Chondrocyte (in vitro differentiated cells): ENCODE measurements at regions not wholly inside any gene's neighbourhood (a gene's known extent, or its start where the extent isn't known, plus 50 kb on each side); places are given as distances from the start of the nearest gene placed in this dataset.
"Not testable (repeated sequence)": the region's sequence is repeated elsewhere in the genome, so short reads cannot be mapped to it uniquely, and the experiment has no call there.

Source experiments
- DNase-seq: peaks from one replicate; pipeline ENCODE4 v3.0.0; 2021; ENCODE audit warnings: mixed read lengths, low spot score
- H3K27ac Mint-ChIP-seq: one replicate; pipeline ENCODE4 v1.8.0; 2021; ENCODE audit warnings: mild to moderate bottlenecking, moderate library complexity, mixed read lengths; ENCODE audit not compliant: unreplicated experiment
- H3K27me3 Mint-ChIP-seq: 2 replicates; pipeline ENCODE4 v1.8.0; 2021; ENCODE audit warnings: low read depth, mixed read lengths
- H3K36me3 Mint-ChIP-seq: 2 replicates; pipeline ENCODE4 v1.8.0; 2021; ENCODE audit warnings: low read depth, mixed read lengths
- H3K4me1 Mint-ChIP-seq: 2 replicates; pipeline ENCODE4 v1.8.0; 2021; ENCODE audit warnings: low read depth, mild to moderate bottlenecking, mixed read lengths
- H3K4me3 Mint-ChIP-seq: one replicate; pipeline ENCODE4 v1.8.0; 2021; ENCODE audit warnings: mild to moderate bottlenecking, moderate library complexity, mixed read lengths; ENCODE audit not compliant: unreplicated experiment
- H3K9me3 Mint-ChIP-seq: 2 replicates; pipeline ENCODE4 v1.8.0; 2021; ENCODE audit warnings: low read depth, mixed read lengths
- TF ChIP-seq, protein P1 (sequence below): fragments of 200-600 bp; sonication (generic); IDR thresholded peaks from 2 replicates; pipeline ENCODE4 v1.5.0; 2021; ENCODE audit warnings: antibody characterized with exemption, mild to moderate bottlenecking, moderate library complexity

DNA sequence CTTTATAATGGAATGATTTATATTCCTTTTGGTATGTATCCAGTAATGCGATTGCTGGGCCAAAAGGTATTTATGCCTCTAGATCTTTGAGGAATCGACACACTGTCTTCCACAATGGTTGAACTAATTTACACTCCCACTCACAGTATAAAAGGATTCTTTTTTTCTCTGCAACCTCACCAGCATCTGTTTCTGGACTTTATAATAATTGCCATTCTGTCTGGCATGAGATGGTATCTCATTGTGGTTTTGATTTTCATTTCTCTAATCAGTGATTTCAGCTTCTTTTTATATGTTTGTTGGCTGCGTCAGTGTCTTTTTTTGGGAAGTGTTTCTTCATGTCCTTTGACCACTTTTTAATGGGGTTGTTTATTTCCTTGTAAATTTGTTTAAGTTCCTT lies 679.3 kb downstream of the JRKL start:
- no peak overlapping the region for H3K4me3 Mint-ChIP-seq
- peaks cover 33% of the 10 kb centered on the region for H3K9me3 Mint-ChIP-seq
- no peak for DNase-seq
- TF ChIP-seq, protein P1, sequence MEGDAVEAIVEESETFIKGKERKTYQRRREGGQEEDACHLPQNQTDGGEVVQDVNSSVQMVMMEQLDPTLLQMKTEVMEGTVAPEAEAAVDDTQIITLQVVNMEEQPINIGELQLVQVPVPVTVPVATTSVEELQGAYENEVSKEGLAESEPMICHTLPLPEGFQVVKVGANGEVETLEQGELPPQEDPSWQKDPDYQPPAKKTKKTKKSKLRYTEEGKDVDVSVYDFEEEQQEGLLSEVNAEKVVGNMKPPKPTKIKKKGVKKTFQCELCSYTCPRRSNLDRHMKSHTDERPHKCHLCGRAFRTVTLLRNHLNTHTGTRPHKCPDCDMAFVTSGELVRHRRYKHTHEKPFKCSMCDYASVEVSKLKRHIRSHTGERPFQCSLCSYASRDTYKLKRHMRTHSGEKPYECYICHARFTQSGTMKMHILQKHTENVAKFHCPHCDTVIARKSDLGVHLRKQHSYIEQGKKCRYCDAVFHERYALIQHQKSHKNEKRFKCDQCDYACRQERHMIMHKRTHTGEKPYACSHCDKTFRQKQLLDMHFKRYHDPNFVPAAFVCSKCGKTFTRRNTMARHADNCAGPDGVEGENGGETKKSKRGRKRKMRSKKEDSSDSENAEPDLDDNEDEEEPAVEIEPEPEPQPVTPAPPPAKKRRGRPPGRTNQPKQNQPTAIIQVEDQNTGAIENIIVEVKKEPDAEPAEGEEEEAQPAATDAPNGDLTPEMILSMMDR, result no peak
- peaks cover 2% of the 10 kb centered on the region for H3K36me3 Mint-ChIP-seq
- H3K4me1 Mint-ChIP-seq, result no peaks in the 10 kb centered on the region
- no peaks in the 10 kb centered on the region for H3K27me3 Mint-ChIP-seq
- no peak overlapping the region for H3K27ac Mint-ChIP-seq

DNA sequence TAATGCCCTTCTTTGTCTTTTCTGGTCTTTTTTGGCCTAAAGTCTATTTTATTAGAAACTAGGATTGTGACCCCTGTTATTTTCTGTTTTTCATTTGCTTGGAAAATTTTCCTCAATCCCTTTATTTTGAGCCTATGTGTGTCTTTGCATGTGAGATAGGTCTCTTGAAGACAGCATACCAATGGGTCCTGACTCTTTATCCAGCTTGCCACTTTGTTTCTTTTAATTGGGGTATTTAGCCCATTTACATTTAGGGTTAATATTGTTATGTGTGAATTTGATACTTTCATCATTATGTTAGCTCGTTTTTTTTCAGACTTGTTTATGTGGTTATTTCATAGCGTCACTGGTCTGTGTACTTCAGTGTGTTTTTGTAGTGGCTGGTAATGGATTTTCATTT lies 682.6 kb downstream of the JRKL start:
- Mint-ChIP-seq H3K27ac (no peak overlapping the region), H3K4me1 (no peaks in the 10 kb centered on the region), H3K36me3 (peaks cover 2% of the 10 kb centered on the region), H3K4me3 (no peak overlapping the region), H3K9me3 (peaks cover 36% of the 10 kb centered on the region), H3K27me3 (no peaks in the 10 kb centered on the region)
- TF ChIP-seq, protein P1, result no peak
- no peak for DNase-seq

DNA sequence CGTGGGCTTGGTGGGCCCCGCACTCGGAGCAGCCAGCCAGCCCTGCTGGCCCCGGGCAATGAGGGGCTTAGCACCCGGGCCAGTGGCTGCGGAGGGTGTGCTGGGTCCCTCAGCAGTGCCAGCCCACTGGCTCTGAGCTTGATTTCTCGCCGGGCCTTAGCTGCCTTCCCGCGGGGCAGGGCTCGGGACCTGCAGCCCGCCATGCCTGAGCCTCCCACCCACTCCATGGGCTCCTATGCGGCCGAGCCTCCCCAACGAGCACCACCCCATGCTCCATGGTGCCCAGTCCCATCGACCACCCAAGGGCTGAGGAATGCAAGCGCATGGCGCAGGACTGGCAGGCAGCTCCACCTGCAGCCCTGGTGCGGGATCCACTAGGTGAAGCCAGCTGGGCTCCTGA lies 686.9 kb downstream of the JRKL start:
- H3K4me3 Mint-ChIP-seq, H3K27ac Mint-ChIP-seq, H3K36me3 Mint-ChIP-seq, H3K4me1 Mint-ChIP-seq, H3K27me3 Mint-ChIP-seq: not testable (repeated sequence)
- DNase-seq, result peak; percentile 57
- H3K9me3 Mint-ChIP-seq, result peaks cover 26% of the 10 kb centered on the region

DNA sequence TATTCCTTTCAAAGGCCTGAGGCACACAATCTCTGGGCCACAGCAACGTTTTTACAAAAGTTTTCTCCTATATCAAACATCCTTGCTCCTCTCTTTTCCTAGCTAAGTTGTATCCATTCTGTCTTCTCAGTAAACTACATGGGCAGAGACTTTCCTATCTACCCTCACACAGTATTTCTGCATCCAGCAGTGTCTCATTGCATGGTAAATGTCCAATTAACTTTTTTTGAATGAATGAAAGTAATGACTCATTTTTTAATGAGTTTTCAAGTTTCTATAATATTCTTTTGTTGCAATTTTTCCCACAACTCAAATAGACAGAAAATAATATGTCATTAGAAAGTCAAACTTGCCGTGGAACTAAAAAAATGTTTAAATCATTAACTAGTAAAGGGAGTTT lies 688.6 kb downstream of the JRKL start:
- TF ChIP-seq, protein P1, result no peak
- H3K27ac Mint-ChIP-seq, result no peak overlapping the region
- no peaks in the 10 kb centered on the region for H3K27me3 Mint-ChIP-seq
- H3K9me3 Mint-ChIP-seq, result peaks cover 10% of the 10 kb centered on the region
- no peak for DNase-seq
- no peaks in the 10 kb centered on the region for H3K4me1 Mint-ChIP-seq
- no peak overlapping the region for H3K4me3 Mint-ChIP-seq
- no peaks in the 10 kb centered on the region for H3K36me3 Mint-ChIP-seq

DNA sequence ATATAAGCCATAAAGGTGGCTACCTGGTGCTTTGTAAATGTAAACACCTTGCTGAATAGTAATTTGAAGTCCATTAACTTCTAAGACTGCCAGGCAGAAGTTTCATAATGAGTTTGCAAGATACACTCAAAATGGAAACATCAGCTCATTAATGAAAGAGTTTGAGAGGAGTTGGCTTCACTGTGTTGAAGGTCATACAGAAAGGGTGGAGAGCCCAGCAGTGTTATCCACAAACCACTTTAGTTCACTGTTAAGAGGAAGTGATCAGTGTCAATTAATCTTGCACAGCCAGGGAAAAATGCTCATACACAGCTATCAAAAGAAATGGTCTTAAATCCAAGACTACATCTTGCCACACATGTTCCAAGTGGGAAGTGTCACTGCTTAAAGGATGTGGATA lies 689.4 kb downstream of the JRKL start:
- TF ChIP-seq, protein P1, result no peak
- Mint-ChIP-seq H3K9me3 (peaks cover 6% of the 10 kb centered on the region), H3K27me3 (no peaks in the 10 kb centered on the region), H3K36me3 (no peaks in the 10 kb centered on the region), H3K27ac (no peak overlapping the region), H3K4me3 (no peak overlapping the region), H3K4me1 (no peaks in the 10 kb centered on the region)
- no peak for DNase-seq

DNA sequence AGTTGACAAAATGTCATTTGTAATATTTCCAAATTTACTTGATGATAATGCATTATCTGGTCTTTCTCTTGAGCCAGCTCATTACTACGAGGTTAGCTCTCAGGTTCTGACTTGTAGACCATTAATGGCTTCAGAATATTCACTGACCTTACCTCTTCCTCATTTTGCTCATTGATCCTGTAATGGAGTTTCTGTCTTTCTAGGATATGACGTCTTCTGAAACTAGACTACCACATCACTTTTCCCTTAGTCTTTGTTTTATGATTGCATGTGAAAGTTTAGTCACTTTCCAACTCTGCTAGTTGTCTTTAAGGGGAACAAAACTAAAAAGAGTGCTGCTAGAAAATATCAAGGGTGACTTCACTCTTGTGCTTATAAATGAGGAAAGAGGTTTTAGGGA lies 697.6 kb downstream of the JRKL start:
- H3K27me3 Mint-ChIP-seq, result peaks cover 6% of the 10 kb centered on the region
- no peaks in the 10 kb centered on the region for H3K9me3 Mint-ChIP-seq
- H3K36me3 Mint-ChIP-seq, result no peaks in the 10 kb centered on the region
- H3K27ac Mint-ChIP-seq, result no peak overlapping the region
- H3K4me1 Mint-ChIP-seq, result no peaks in the 10 kb centered on the region
- H3K4me3 Mint-ChIP-seq, result no peak overlapping the region
- TF ChIP-seq, protein P1, result no peak
- no peak for DNase-seq
